ENCODE measurements at regions not wholly inside any gene's neighbourhood (a gene's known extent, or its start where the extent isn't known, plus 50 kb on each side); places are given as distances from the start of the nearest gene placed in this dataset.
"Not testable (repeated sequence)": the region's sequence is repeated elsewhere in the genome, so short reads cannot be mapped to it uniquely, and the experiment has no call there.

DNA sequence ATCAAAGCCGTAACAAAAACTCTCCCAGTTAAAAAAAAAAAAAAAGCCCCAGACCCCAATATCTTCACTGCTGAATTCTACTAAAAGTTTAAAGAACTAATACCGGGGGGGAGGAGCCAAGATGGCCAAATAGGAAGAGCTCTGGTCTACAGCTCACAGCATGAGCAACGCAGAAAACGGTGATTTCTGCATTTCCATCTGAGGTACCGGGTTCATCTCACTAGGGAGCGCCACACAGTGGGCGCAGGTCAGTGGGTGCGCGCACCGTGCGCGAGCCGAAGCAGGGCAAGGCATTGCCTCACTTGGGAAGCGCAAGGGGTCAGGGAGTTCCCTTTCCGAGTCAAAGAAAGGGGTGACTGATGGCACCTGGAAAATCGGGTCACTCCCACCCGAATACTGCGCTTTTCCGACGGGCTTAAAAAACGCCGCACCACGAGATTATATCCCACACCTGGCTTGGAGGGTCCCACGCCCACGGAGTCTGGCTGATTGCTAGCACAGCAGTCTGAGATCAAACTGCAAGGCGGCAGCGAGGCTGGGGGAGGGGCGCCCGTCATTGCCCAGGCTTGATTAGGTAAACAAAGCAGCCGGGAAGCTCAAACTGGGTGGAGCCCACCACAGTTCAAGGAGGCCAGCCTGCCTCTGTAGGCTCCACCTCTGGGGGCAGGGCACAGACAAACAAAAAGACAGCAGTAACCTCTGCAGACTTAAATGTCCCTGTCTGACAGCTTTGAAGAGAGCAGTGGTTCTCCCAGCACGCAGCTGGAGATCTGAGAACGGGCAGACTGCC lies 192.8 kb downstream of the AKAIN1 start:
- TF ChIP-seq, protein P1, sequence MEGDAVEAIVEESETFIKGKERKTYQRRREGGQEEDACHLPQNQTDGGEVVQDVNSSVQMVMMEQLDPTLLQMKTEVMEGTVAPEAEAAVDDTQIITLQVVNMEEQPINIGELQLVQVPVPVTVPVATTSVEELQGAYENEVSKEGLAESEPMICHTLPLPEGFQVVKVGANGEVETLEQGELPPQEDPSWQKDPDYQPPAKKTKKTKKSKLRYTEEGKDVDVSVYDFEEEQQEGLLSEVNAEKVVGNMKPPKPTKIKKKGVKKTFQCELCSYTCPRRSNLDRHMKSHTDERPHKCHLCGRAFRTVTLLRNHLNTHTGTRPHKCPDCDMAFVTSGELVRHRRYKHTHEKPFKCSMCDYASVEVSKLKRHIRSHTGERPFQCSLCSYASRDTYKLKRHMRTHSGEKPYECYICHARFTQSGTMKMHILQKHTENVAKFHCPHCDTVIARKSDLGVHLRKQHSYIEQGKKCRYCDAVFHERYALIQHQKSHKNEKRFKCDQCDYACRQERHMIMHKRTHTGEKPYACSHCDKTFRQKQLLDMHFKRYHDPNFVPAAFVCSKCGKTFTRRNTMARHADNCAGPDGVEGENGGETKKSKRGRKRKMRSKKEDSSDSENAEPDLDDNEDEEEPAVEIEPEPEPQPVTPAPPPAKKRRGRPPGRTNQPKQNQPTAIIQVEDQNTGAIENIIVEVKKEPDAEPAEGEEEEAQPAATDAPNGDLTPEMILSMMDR (conservative IDR thresholded peaks at IDR 0.05), result not testable (repeated sequence)
- not testable (repeated sequence) for TF ChIP-seq ZFX (IDR thresholded peaks at IDR 0.05)

Measured in C4-2B (cell line).